ENCODE measurements at regions not wholly inside any gene's neighbourhood (a gene's known extent, or its start where the extent isn't known, plus 50 kb on each side); places are given as distances from the start of the nearest gene placed in this dataset.

- no peaks in the 10 kb centered on the region for H3K36me3 ChIP-seq
- intact Hi-C loops (cut with DNase I): no loop called here
- no peaks in the 10 kb centered on the region for H3K27me3 ChIP-seq
- 49 to 63% methylated on average over 2 of the region's 2 CpGs for WGBS, 2 donors
- H3K4me1 ChIP-seq: no peaks in the 10 kb centered on the region
- H3K4me3 ChIP-seq: no peak overlapping the region
- DNase-seq: no peak
- TF ChIP-seq POLR2A (IDR thresholded peaks at IDR 0.05) (no peak), CTCF (IDR thresholded peaks at IDR 0.05) (no peak), EP300 (IDR thresholded peaks at IDR 0.05) (no peak), POLR2AphosphoS5 (IDR thresholded peaks at IDR 0.05) (no peak)
- no peak overlapping the region for H3K27ac ChIP-seq
- no peaks in the 10 kb centered on the region for H3K9me3 ChIP-seq
Observed at GRCh38 chr4:156252358-156252921, 298.8 kb upstream of the CTSO start.

GRCh38 chr4:156251373-156252065, 297.9 kb upstream of the CTSO start:
- Histone ChIP-seq H3K27ac (no peak overlapping the region), H3K4me3 (no peak overlapping the region), H3K36me3 (no peaks in the 10 kb centered on the region), H3K27me3 (no peaks in the 10 kb centered on the region), H3K4me1 (no peaks in the 10 kb centered on the region), H3K9me3 (no peaks in the 10 kb centered on the region)
- DNase-seq: no peak
- no peak for TF ChIP-seq EP300 (IDR thresholded peaks at IDR 0.05)
- no peak for TF ChIP-seq POLR2A (IDR thresholded peaks at IDR 0.05)
- no peak for TF ChIP-seq POLR2AphosphoS5 (IDR thresholded peaks at IDR 0.05)
- no peak for TF ChIP-seq CTCF (IDR thresholded peaks at IDR 0.05)
- intact Hi-C loops (cut with DNase I): no loop called here
- 75 to 82% methylated on average over 3 of the region's 3 CpGs for WGBS, 2 donors

GRCh38 chr4:156248917-156249316, 295.3 kb upstream of the CTSO start:
- TF ChIP-seq CTCF (IDR thresholded peaks at IDR 0.05) (no peak), POLR2AphosphoS5 (IDR thresholded peaks at IDR 0.05) (no peak), EP300 (IDR thresholded peaks at IDR 0.05) (no peak), POLR2A (IDR thresholded peaks at IDR 0.05) (no peak)
- Histone ChIP-seq H3K27me3 (no peaks in the 10 kb centered on the region), H3K4me1 (no peaks in the 10 kb centered on the region), H3K36me3 (no peaks in the 10 kb centered on the region), H3K27ac (no peak overlapping the region), H3K4me3 (no peak overlapping the region), H3K9me3 (no peaks in the 10 kb centered on the region)
- intact Hi-C loops (cut with DNase I): no loop called here
- DNase-seq: no peak
- 63 to 84% methylated on average over 3 of the region's 3 CpGs for WGBS, 2 donors

GRCh38 chr4:156247470-156247869, 293.8 kb upstream of the CTSO start:
- intact Hi-C loops (cut with DNase I): no loop called here
- 42 to 65% methylated on average over 2 of the region's 2 CpGs for WGBS, 2 donors
- Histone ChIP-seq H3K4me1 (no peaks in the 10 kb centered on the region), H3K27me3 (no peaks in the 10 kb centered on the region), H3K9me3 (no peaks in the 10 kb centered on the region), H3K4me3 (no peak overlapping the region), H3K27ac (no peak overlapping the region), H3K36me3 (no peaks in the 10 kb centered on the region)
- TF ChIP-seq CTCF (IDR thresholded peaks at IDR 0.05): no peak
- no peak for TF ChIP-seq POLR2AphosphoS5 (IDR thresholded peaks at IDR 0.05)
- no peak for TF ChIP-seq POLR2A (IDR thresholded peaks at IDR 0.05)
- TF ChIP-seq EP300 (IDR thresholded peaks at IDR 0.05): no peak
- no peak for DNase-seq

GRCh38 chr4:156243015-156243414, 289.3 kb upstream of the CTSO start:
- TF ChIP-seq POLR2AphosphoS5 (IDR thresholded peaks at IDR 0.05) (no peak), EP300 (IDR thresholded peaks at IDR 0.05) (no peak), CTCF (IDR thresholded peaks at IDR 0.05) (no peak), POLR2A (IDR thresholded peaks at IDR 0.05) (no peak)

More at GRCh38 chr4:156243015-156243414, 289.3 kb upstream of the CTSO start:
- Histone ChIP-seq H3K36me3 (no peaks in the 10 kb centered on the region), H3K27me3 (no peaks in the 10 kb centered on the region), H3K4me3 (no peak overlapping the region), H3K4me1 (no peaks in the 10 kb centered on the region), H3K27ac (no peak overlapping the region), H3K9me3 (no peaks in the 10 kb centered on the region)
- DNase-seq: no peak
- intact Hi-C loops (cut with DNase I): no loop called here
- WGBS, 2 donors: 85 to 92% methylated on average over 4 of the region's 4 CpGs

All from sigmoid colon (tissue), 6 donors.